T47D (cell line): ENCODE measurements at regions not wholly inside any gene's neighbourhood (a gene's known extent, or its start where the extent isn't known, plus 50 kb on each side); places are given as distances from the start of the nearest gene placed in this dataset.
"Not testable (repeated sequence)": the region's sequence is repeated elsewhere in the genome, so short reads cannot be mapped to it uniquely, and the experiment has no call there.

Source experiments
- DNase-seq, 2 experiments: peaks; one replicate each; pipeline versions ENCODE4 v3.0.0 to v3.0.0-alpha.2; 2011 to 2012; ENCODE audit warnings: low read depth in 1 of 2, low spot score in 1 of 2
- JUND ChIP-seq: IDR thresholded peaks from 2 replicates; pipeline ENCODE4 v1.6.1; 2012; ENCODE audit warnings: low read depth
- in situ Hi-C: cut with HindIII; loops from 2 replicates; pipeline ENCODE4 v1.10.0; 2016; ENCODE audit warnings: low sequenced_read_pairs, low pct_unique_long_range_greater_than_20kb

DNA sequence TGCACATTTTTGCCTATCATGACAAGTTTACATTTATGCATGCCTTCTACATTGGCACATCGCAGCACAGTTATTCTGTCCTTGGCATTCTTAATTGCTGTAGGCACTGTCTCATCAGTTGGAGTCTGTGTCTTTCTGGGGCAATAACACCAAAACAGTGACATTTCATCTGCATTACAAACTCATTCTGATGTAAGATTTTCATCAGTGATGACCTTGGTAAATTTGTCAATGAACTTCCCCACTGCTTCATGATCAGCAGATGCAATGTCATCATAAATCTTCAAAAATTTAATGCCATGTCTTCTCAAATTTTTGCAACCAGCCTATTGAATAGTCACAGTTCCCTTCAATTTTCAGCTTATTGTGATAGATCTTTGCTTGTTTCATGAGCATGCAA, 85.5 kb downstream of the CAPZA3 start:
- in situ Hi-C loops, result no loop called here
- TF ChIP-seq JUND, result no peak
- no peak for DNase-seq

DNA sequence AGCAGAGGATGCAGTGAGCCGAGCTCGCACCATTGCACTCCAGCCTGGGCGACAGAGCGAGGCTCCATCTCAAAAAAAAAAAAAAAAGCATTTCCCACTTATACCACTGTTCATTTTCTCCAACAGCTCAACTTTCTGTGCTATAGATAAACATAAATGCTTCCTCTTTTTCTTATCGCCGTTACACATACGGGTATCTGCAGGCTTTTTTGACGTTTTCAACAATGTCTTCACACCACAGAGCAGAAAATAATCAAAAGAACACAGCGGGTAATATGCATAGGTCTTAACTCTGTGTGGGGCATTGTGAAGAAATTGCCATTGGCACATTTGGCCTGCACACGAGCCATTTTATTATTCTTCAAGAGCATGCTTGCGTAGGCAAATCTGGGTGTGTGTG, 86.4 kb downstream of the CAPZA3 start:
- no peak for DNase-seq
- in situ Hi-C loops, result no loop called here
- no peak for TF ChIP-seq JUND

DNA sequence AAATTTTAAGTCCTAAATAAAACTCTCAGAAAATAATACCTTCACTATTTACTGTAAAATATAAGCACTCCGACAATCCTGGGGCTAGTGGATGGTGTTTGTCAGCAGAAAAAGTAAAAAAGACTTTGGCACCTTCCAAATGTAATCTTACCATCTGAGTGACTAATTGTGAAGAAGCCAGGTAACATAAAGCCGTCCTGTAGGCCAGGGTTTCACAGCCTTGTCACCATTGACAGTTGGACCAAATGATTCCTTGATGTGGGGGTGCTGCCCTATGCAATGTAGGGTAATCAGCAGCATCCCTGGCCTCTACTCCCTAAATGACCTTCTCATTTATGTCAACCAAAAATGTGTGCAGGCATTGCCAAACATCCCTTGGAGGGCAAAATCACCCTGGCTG, 87.2 kb downstream of the CAPZA3 start:
- in situ Hi-C loops, result no loop called here
- TF ChIP-seq JUND, result no peak
- DNase-seq, result no peak

DNA sequence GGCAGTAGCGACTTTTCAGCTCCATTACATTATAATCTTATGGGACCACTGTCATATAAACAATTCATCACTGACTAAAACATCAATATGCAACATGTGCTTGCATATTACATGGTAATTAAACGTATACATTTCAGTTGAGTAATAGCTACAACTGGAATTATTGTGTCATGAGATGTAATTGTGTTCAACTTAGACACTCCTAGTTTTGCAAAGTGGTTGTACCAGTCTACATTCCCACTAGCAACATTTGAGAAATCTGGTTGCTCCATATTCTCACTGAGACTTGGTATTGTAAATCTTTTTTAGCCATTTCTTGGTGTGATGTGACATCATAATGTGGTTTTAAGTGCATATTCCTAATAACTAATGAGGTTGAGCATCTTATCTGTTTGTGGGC, 90.0 kb downstream of the CAPZA3 start:
- TF ChIP-seq JUND, result no peak
- in situ Hi-C loops, result no loop called here

DNA sequence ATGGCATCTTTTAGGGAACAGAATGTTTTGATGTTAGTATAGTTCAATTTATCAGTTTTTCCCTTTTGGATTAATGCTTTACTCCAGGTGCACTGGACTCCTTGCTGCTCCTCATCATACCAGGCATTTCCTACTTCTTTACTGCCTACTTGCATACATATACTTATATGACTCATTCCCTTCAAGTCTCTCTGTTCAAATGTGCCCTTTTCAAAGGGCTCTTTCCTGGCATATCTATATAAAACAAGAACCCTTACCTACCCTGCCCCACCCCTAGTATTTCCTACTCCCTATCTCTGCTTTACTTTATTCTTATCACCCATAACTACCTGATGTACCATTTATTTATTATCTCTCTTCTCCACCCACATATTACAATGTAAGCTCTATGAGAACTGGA, 90.6 kb downstream of the CAPZA3 start:
- in situ Hi-C loops, result no loop called here
- no peak for DNase-seq
- TF ChIP-seq JUND, result no peak

More for the DNA sequence above, 90.0 kb downstream of the CAPZA3 start:
- DNase-seq, result no peak

DNA sequence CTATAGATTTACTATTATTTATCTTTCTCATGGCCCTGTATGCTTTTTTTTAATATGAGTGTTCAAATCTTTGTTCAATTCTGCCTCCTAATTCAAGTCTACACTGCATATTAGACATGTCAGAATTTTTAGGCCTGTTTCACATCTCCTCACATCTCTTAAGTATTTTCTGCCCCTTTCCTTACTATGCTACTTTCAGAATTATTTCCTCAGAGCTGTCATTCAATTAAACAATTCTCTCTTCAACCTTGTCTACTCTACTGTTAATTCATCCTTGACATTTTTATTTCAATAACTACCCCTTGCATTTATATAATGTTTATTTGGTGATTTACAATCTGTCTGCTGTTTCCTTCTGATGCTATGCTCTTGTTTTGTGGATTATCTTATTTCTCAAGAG, 91.1 kb downstream of the CAPZA3 start:
- TF ChIP-seq JUND, result no peak
- no peak for DNase-seq
- in situ Hi-C loops, result no loop called here

DNA sequence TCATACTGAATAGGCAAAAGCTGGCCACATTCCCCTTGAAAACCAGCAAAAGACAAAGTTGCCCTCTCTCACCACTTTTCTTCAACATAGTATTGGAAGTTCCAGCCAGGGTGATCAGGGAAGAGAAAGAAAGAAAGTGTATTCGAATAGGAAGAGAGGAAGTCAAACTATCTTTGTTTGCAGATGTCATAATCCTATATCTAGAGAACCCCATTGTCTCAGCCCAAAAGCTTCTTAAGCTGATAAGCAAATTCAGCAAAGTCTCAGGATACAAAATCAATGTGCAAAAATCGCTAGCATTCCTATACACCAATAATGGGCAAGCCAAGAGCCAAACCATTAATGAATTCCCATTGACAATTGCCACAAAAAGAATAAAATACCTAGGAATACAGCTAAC, 95.0 kb downstream of the CAPZA3 start:
- in situ Hi-C loops, DNase-seq: not testable (repeated sequence)

DNA sequence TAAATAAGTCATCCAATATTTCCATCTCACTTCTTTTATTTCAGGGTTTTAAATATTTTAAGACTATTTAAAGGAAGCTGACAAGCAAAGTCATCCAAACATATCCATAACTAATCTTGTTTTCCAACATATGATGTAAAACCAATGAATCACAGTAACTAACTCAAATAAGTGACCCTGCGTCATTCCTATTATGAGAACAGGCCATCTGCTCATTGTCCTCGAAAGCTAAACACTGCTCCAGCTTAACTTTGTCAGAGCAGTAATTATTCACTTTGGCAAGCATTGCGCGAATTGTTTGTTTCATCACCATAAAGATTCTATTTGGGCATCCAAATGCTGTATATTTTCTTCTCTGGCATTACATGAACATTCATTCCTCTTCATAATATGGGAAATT, 99.1 kb downstream of the CAPZA3 start:
- in situ Hi-C loops, result no loop called here
- TF ChIP-seq JUND, result no peak
- DNase-seq, result no peak

DNA sequence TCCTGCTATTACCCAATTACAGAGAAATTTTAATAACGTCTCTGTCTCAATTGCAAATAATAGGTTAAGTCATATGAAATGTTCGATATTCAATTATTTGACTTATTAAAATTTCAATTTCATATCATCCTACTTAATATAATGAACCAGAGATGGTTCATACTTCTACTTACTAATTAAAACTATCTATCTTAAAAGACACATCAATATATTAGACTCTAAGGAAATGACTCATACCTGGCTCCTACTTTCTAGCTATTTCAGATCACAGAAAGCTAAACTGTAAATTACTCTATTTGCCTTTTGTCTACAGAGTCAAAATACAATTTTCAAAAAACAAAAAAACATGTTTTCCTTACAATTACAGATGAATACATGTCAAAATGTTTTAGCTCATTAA, 99.6 kb downstream of the CAPZA3 start:
- in situ Hi-C loops, result no loop called here
- no peak for TF ChIP-seq JUND
- DNase-seq, result no peak

DNA sequence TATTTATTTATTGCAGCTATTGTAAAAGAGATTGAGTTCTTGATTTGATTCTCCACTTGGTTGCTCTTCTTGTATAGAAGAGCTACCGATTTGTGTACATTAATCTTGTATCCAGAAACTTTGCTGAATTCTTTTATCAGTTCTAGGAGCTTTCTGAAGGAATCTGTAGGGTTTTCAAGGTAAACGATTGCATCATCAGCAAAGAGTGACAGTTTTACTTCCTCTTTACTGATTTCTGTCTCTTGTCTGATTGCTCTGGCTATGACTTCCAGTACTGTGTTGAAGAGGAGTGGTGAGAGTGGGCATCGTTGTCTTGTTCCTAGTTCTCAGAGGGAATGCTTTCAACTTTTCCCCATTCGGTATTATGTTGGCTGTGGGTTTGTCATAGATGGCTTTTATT, 103.1 kb downstream of the CAPZA3 start:
- DNase-seq, in situ Hi-C loops: not testable (repeated sequence)

DNA sequence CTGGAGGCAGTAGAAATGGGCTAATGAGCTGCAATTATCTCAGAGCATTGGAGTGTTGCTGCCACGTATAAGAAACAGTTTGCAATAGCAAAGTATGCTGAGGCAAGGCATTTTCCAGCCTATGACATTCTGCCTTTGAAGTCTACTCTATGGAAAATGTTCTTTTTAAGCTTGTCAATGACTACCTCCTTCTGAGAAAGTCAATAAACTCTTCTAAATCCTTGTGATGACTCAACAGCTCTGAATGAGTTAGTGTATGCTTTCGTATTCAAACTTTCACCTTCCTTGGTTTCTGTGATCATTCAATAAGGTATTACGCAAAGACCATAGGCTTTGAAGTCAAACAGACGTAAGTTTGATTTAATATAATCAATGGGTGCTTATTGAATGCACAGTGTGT, 111.2 kb downstream of the CAPZA3 start:
- no peak for DNase-seq
- in situ Hi-C loops, result no loop called here
- TF ChIP-seq JUND, result no peak

DNA sequence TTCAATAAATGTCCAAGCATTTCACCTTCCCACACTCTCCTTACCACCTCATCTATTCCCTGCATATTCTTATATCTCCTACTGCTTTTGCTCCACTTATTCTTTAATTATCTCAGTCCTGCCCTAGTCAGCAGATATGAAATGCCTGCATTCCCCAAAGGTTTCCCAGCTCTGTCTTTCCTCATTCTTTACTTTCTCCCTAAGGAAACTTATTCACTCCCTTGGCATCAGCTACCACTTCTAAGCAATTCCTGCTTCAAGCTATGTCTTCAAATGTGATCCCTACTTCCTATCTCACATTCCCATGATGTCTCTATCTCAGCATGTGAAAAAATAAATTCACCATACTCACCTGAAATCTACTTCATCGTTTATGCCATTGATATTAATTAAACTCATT, 111.8 kb downstream of the CAPZA3 start:
- in situ Hi-C loops, result no loop called here
- no peak for DNase-seq
- no peak for TF ChIP-seq JUND

DNA sequence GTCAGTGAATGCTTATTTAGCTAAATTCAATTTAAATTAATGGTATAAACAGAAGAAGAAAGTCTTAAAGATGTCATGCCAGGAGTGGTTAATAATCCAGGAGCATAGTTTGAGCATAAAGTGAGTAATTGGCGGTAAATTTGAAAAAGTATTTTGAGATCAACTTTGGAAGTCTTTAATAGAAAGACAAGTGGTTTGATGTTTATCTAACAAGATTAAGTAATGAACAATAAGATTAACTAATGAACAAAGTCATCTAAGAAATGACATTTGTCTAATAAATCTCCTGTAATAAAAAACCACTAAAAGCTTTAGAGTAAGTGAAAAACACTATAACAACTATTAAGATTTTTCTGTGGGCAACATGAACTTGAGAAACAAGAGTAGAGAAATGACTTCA, 112.8 kb downstream of the CAPZA3 start:
- no peak for DNase-seq
- in situ Hi-C loops, result no loop called here
- TF ChIP-seq JUND, result no peak

DNA sequence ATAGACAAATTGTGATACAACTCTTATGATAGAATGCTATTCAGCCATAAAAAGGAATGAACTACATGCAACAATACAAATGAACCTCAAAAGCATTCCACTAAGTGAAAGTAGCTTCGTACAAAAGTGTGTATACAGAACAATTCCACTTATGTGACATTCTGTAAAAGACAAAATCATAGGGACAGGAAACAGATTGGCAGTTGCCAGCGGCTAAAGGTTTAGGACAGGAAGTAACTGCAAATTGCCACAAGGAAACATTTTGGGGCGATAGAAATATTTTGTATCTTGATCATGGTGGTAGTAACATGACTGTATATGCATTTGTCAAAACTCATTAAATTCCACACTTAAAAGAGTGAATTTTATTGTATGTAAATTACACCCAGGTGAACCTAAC, 113.4 kb downstream of the CAPZA3 start:
- DNase-seq, result no peak
- in situ Hi-C loops, result no loop called here
- no peak for TF ChIP-seq JUND
